HG02571 (cell line): ENCODE measurements at regions not wholly inside any gene's neighbourhood (a gene's known extent, or its start where the extent isn't known, plus 50 kb on each side); places are given as distances from the start of the nearest gene placed in this dataset.

Experiments used
- ATAC-seq: cut with Tn5 transposase; IDR thresholded peaks from one replicate; pipeline ENCODE4 v1.9.1; 2021; ENCODE audit warnings: mild to moderate bottlenecking, moderate library complexity; ENCODE audit not compliant: unreplicated experiment

GRCh38 chr7:130925136-130925794, 191.3 kb upstream of the KLF14 start:
- no peak for ATAC-seq

- ATAC-seq: no peak
These were observed 192.1 kb upstream of the KLF14 start for GRCh38 chr7:130926001-130926691.

- no peak for ATAC-seq
These were observed 193.1 kb upstream of the KLF14 start for GRCh38 chr7:130927062-130927461.

GRCh38 chr7:130927564-130927963, 193.6 kb upstream of the KLF14 start:
- ATAC-seq: no peak

- ATAC-seq: no peak
These were observed 196.1 kb upstream of the KLF14 start for GRCh38 chr7:130929896-130930659.

GRCh38 chr7:130930681-130931080, 196.7 kb upstream of the KLF14 start:
- ATAC-seq: no peak

- no peak for ATAC-seq
These were observed 197.4 kb upstream of the KLF14 start for GRCh38 chr7:130931423-130931822.

- no peak for ATAC-seq
These were observed 198.1 kb upstream of the KLF14 start for GRCh38 chr7:130932088-130932487.

GRCh38 chr7:130932667-130933432, 198.8 kb upstream of the KLF14 start:
- no peak for ATAC-seq

- no peak for ATAC-seq
These were observed 199.9 kb upstream of the KLF14 start for GRCh38 chr7:130933919-130934318.

GRCh38 chr7:130935564-130936157, 201.7 kb upstream of the KLF14 start:
- no peak for ATAC-seq

GRCh38 chr7:130936202-130936931, 202.4 kb upstream of the KLF14 start:
- no peak for ATAC-seq

- ATAC-seq: no peak
These were observed 203.0 kb upstream of the KLF14 start for GRCh38 chr7:130937016-130937415.

GRCh38 chr7:130937830-130938229, 203.8 kb upstream of the KLF14 start:
- ATAC-seq: no peak

- ATAC-seq: no peak
These were observed 204.7 kb upstream of the KLF14 start for GRCh38 chr7:130938661-130939060.

- no peak for ATAC-seq
These were observed 205.5 kb upstream of the KLF14 start for GRCh38 chr7:130939321-130940095.

GRCh38 chr7:130940326-130940725, 206.3 kb upstream of the KLF14 start:
- no peak for ATAC-seq

- no peak for ATAC-seq
These were observed 206.9 kb upstream of the KLF14 start for GRCh38 chr7:130940907-130941306.
